Hindlimb muscle (tissue), 1 donor: ENCODE measurements at regions not wholly inside any gene's neighbourhood (a gene's known extent, or its start where the extent isn't known, plus 50 kb on each side); places are given as distances from the start of the nearest gene placed in this dataset.

Experiments
- DNase-seq: peaks from one replicate; pipeline ENCODE4 v3.0.0-alpha.2; 2013

GRCh38 chr7:137172105-137172590 lies 171.4 kb downstream of the PTN start:
- DNase-seq: no peak

DNA sequence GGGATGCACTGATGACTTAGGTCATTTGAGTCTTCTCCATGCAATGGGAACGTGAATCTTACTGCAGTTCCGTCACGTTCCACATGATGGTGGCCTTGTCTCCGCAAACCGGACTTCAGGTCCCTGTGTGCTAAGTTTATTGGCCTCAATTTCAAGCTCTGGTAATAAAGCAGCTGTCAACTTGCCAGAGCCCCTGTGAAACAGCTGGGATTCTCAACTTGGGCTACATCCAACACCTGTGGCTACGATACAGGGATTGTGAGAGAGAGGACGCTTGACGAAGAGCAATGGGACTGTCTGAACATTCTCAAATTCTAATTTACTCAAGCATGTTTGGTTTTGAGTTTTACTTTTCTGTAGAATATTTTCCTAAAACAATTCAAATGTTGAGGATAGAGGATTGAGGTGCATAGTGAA lies 174.2 kb downstream of the PTN start:
- peak; percentile 88 for DNase-seq

DNA sequence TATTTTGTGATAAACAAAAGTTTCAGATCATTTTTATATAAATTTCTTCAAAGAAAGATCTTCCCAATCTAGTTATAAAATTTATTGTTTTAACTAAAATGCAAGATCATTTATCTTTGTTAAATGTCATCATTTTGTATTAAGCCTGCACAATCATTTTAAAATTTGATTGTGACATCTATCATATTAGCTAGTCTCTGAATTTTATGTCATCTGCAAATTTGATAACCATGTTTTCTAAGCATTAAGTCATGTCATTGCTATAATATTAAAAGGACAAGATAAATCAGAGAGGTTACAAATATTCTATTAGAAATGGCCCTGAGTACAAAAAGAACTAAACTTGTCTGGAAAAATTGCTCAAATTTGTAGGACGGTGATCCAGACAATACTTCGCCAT lies 175.9 kb downstream of the PTN start:
- no peak for DNase-seq

- DNase-seq: no peak
Observed at GRCh38 chr7:137166363-137166762, 177.2 kb downstream of the PTN start.

- DNase-seq: no peak
Observed at GRCh38 chr7:137165786-137166185, 177.7 kb downstream of the PTN start.

DNA sequence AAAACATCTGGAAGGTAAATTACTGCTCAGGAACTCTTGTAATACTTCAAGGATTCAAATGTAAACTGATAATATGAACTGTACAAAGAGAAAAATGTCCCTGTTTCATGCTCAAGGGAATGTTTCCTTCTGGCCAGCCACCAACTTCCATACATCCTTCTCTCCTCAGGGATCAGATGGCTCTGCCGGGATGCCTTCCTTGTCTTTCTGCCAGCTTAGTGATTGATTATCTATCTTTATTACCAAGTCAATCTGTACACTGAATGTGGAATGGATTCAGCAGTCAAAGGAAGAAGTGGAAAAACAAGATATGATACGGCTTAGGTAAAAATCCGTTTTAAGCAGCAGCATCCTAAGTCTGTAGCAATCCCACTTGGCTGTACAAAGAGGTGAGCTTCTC lies 178.3 kb downstream of the PTN start:
- no peak for DNase-seq

DNA sequence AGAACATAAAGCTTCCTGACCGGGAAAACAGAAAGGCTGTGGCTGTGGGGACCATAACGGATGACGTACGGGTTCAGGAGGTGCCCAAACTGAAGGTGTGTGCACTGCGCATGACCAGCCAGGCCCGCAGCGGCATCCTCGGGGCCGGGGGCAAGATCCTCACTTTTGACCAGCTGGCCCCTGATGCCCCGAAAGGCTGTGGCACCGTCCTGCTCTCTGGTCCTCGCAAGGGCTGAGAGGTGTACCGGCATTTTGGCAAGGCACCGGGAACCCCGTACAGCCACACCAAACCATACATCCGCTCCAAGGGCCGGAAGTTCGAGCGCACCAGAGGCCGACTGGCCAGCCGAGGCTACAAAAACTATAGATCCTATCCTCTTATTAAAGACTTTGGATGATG lies 179.3 kb downstream of the PTN start:
- no peak for DNase-seq

- DNase-seq: no peak
Observed at GRCh38 chr7:137160236-137160635, 183.3 kb downstream of the PTN start.

DNA sequence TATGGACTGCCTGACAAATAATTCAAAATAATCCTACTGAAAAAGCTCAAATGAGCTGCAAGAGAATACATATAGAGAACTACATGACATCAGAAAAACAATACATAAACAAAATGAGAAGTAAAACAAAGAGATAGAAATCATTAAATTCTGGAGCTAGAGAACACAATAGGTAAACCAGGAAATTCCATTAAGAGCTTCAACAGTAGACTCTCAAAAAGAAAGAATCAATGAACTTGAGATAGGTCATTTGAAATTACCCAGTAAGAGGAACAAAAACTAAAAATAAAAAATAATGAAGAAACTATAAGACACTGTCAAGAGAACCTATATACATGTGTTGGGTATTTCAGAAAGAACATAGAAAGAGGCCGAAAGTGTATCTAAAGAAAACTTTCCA lies 186.3 kb downstream of the PTN start:
- no peak for DNase-seq

DNA sequence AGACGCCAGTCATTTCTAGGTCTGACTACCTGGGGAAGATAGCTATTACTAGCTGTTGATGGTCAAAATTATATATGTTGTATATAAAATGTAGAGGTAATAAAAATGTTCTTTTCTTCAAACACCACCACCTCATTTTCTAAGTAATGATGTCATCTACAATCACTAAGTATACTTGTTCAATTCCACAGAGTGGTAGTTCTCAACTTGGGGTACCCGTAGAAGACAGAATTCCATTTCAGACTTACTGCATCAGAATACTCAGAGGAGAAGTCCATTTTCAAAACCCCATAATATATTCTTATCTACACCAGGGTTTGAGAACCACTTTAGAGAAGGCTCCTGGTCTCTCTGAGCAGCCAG lies 191.9 kb downstream of the PTN start:
- DNase-seq: no peak

DNA sequence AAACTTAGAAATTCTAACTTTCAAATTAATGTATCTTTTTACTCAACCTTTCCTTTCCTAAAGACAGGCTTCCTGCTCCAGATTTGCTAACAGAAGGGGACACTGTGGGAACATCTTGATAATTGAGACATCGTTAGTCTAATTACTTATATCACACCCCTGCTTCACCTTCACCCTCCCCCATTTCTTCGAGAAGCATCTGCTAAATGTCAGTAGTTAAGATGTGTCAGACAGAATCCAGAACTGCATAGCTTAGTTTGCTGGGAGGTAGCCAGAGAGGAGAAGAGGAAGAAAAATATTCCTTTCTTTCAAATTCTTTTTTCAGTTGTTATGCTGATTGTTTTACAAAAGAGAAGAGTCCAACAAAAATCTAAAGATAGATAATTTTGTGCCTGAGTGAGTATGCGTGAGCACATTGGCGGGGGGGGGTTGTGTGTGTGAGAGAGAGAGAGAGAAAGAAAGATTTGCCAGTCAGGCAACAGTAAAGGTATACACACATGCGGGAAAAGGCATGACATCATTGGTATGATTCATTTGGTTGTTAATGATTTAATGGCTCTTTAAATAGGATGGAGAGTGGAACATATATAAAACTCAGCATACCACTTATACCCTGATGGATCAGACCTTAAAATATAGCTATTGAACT lies 192.4 kb downstream of the PTN start:
- no peak for DNase-seq

DNA sequence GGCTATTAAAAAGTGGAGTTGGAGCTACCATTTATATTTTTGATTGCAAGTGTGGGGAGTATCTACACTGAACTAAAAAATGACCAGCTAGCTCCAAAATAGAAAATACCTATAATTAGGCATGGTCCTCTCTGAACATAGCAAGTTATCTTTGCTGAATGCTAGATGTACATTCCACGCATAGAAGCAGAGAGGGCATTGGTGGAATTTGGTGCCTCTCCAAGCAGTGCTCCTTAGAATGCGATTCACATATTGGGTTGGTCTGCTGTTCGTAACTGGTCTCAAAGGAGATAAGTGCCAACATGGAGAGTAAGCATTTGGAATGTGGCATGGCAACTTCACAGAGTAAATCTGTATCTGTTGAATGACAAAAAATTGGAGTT lies 196.2 kb downstream of the PTN start:
- no peak for DNase-seq

GRCh38 chr7:137146552-137147337 lies 196.8 kb downstream of the PTN start:
- no peak for DNase-seq

DNA sequence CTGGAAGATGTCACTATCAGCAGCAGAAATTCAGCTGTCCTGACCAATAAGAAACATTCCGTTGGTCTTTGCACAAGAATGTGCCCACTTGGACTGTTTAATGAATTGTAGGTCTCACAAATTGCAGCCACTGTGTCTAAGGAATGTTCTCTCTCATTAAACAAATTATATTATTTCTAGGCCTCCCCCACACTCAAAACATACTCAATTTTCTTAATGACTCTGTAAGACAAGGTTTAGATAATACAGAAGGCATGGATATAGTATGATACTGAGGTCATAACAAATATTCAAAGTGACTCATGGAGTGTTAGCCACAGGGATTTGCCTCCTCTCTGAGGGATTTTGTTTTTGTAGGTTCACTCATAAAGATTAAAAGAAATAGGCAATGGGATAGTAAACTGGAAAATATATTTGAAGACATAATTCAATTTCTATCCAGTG lies 197.5 kb downstream of the PTN start:
- DNase-seq: no peak

- DNase-seq: no peak
Observed at GRCh38 chr7:137142376-137142775, 201.2 kb downstream of the PTN start.

GRCh38 chr7:137135654-137136350 lies 207.7 kb downstream of the PTN start:
- no peak for DNase-seq

GRCh38 chr7:137130751-137131158 lies 212.8 kb downstream of the PTN start:
- no peak for DNase-seq

GRCh38 chr7:137129025-137129424 lies 214.5 kb downstream of the PTN start:
- no peak for DNase-seq

DNA sequence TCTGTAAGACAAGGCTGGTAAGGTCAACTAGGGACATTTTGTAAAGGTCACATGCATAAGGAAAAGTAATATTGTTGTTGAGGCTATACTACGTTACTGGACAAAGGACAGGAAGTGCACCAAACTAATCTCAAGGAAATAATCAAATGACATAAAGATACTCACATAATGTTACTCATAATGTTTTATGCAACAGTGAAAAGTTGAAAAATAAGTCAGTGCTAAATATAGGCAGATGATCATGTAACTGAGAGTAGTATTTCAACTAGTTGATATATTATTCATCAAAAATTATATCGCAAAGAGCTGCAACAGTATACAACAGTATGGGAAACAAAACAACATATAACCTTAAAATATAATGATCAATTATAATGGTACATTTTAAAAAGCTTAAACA lies 215.7 kb downstream of the PTN start:
- DNase-seq: no peak

GRCh38 chr7:137127058-137127457 lies 216.5 kb downstream of the PTN start:
- no peak for DNase-seq

- DNase-seq: no peak
Observed at GRCh38 chr7:137122145-137122544, 221.4 kb downstream of the PTN start.

GRCh38 chr7:137120690-137121089 lies 222.8 kb downstream of the PTN start:
- no peak for DNase-seq

- DNase-seq: no peak
Observed at GRCh38 chr7:137110535-137110934, 233.0 kb downstream of the PTN start.

GRCh38 chr7:137110091-137110509 lies 233.4 kb downstream of the PTN start:
- no peak for DNase-seq
